Activated naive CD8-positive, alpha-beta T cell treated with anti-CD3 and anti-CD28 coated beads, Interleukin-2, amount 50 U/mL, for 24 hours (primary cell): ENCODE measurements at regions not wholly inside any gene's neighbourhood (a gene's known extent, or its start where the extent isn't known, plus 50 kb on each side); places are given as distances from the start of the nearest gene placed in this dataset.
"Not testable (repeated sequence)": the region's sequence is repeated elsewhere in the genome, so short reads cannot be mapped to it uniquely, and the experiment has no call there.

Experiments used
- ATAC-seq: fragments of 150-1000 bp; cut with Tn5 transposase; one replicate; pipeline ENCODE4 v1.10.0; 2021
- DNase-seq: peaks from one replicate; pipeline ENCODE4 v3.0.0; 2021
- H3K27ac Mint-ChIP-seq: one replicate; pipeline ENCODE4 v1.8.0; 2021; ENCODE audit warnings: mild to moderate bottlenecking, mixed read lengths
- H3K27me3 Mint-ChIP-seq: one replicate; pipeline ENCODE4 v1.8.0; 2021; ENCODE audit warnings: mixed read lengths
- H3K36me3 Mint-ChIP-seq: one replicate; pipeline ENCODE4 v1.8.0; 2021; ENCODE audit warnings: low read depth, mixed read lengths
- H3K4me1 Mint-ChIP-seq: one replicate; pipeline ENCODE4 v1.8.0; 2021; ENCODE audit warnings: mixed read lengths
- H3K4me3 Mint-ChIP-seq: one replicate; pipeline ENCODE4 v1.8.0; 2021; ENCODE audit warnings: mild to moderate bottlenecking, moderate library complexity, mixed read lengths
- H3K9me3 Mint-ChIP-seq: one replicate; pipeline ENCODE4 v1.8.0; 2021; ENCODE audit warnings: mixed read lengths

- H3K27me3 Mint-ChIP-seq: peaks cover 7% of the 10 kb centered on the region
- no peak overlapping the region for H3K27ac Mint-ChIP-seq
- no peaks in the 10 kb centered on the region for H3K4me1 Mint-ChIP-seq
- H3K9me3 Mint-ChIP-seq: no peaks in the 10 kb centered on the region
- ATAC-seq: no peak
- H3K4me3 Mint-ChIP-seq: no peak overlapping the region
- no peaks in the 10 kb centered on the region for H3K36me3 Mint-ChIP-seq
- DNase-seq: no peak
Observed at GRCh38 chr5:57663466-57663865, 180.9 kb upstream of the ACTBL2 start.

- Mint-ChIP-seq H3K27ac (no peak overlapping the region), H3K27me3 (peaks cover 7% of the 10 kb centered on the region), H3K4me3 (no peak overlapping the region), H3K9me3 (no peaks in the 10 kb centered on the region), H3K4me1 (no peaks in the 10 kb centered on the region), H3K36me3 (no peaks in the 10 kb centered on the region)
- DNase-seq (no peak), ATAC-seq (no peak)
Observed at GRCh38 chr5:57662991-57663390, 180.4 kb upstream of the ACTBL2 start.

DNA sequence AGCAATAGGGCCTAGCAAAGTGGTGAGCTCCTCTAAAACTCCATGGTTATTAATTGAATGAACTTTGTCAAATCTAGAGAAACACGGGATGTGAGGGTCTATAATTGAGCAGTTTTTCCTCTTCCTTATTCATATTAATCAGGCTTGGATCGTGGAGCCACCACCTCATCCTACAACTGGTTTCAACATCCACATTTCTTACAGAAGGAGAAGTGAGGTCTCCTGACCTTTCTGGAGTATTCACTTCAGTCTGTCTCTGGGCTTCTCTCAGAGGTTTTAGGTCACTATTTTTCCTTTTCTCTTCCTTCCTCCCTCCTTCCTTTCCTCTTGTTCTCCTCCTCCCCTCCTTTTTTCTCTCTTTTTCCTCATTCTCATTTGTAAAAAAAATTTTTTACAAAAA is 177.3 kb upstream of the ACTBL2 start:
- Mint-ChIP-seq H3K27me3 (peaks cover 3% of the 10 kb centered on the region), H3K27ac (no peak overlapping the region), H3K9me3 (no peaks in the 10 kb centered on the region), H3K4me3 (no peak overlapping the region), H3K36me3 (no peaks in the 10 kb centered on the region), H3K4me1 (no peaks in the 10 kb centered on the region)
- ATAC-seq (no peak), DNase-seq (no peak)

DNA sequence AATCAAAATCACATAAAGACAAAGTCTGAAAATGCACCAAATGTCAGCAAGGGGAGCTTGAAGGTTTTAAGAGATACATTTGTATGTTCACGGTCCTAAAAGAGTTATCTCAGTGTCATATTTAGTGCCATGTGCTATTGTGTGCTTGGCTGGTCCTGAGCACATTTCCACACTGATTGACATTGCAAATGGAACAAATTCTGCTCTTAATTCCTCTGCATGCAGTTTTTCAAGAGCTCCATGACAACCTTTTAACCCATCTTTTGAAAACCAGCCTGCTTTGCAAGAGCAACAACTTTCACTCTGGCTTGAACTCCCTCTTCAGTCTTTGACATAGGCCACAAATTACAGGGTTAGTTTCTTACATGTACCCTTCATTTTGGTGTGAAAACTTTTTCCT is 175.4 kb upstream of the ACTBL2 start:
- Mint-ChIP-seq H3K9me3 (no peaks in the 10 kb centered on the region), H3K27ac (no peak overlapping the region), H3K4me1 (no peaks in the 10 kb centered on the region), H3K36me3 (no peaks in the 10 kb centered on the region), H3K4me3 (no peak overlapping the region), H3K27me3 (no peaks in the 10 kb centered on the region)
- ATAC-seq: no peak
- no peak for DNase-seq

DNA sequence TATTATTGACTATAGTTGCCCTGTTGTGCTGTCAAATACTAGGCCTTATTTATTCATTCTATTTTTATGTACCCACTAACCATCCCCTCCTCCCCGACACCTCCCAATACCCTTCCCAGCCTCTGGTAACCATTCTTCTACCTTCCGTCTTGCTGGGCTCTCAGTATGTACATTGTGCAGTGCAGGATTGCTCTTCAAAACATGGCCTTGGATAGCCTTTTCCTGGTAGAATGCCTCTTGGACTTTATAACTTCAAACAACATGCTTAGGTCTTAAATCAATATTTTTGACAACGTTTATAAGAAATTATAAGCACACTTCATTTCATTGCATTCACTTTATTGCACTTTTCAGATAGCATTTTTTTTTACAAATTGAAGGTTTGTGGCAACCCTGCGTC is 172.6 kb upstream of the ACTBL2 start:
- DNase-seq: no peak
- H3K27me3 Mint-ChIP-seq: peaks cover under 1% of the 10 kb centered on the region
- H3K4me1 Mint-ChIP-seq: no peaks in the 10 kb centered on the region
- no peaks in the 10 kb centered on the region for H3K36me3 Mint-ChIP-seq
- no peak overlapping the region for H3K4me3 Mint-ChIP-seq
- no peak for ATAC-seq
- no peak overlapping the region for H3K27ac Mint-ChIP-seq
- H3K9me3 Mint-ChIP-seq: no peaks in the 10 kb centered on the region

DNA sequence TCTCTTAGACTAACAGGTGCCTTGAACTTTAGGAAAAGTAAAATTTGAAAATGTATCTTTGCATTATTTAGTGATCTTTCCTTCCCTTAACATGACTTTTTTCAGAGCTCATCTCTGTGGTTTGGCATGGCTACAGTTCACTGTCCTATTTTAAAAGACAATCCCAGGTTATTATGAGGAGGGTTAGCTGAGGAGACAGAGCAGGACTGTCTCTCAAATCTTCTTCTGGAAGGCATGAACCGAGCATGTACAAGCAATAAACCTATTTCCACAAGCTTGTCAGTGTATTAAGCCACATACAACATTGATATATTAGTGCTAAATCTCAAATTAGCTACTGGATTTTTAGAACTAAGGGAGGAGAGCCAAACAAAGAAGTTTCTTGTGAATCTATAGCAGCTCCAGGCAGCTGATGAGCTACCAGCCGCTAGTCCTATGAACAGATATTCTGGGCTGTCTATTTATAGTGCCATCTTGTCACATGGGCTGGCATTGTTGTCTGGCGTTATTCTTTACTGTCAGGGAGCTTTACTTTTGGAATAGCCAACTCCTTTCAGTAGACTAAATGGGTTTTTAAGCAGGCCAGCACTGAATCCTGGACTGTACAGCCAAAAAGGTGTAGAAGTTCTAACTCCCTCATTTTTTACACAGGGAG is 171.2 kb upstream of the ACTBL2 start:
- H3K27me3 Mint-ChIP-seq: peaks cover 6% of the 10 kb centered on the region

DNA sequence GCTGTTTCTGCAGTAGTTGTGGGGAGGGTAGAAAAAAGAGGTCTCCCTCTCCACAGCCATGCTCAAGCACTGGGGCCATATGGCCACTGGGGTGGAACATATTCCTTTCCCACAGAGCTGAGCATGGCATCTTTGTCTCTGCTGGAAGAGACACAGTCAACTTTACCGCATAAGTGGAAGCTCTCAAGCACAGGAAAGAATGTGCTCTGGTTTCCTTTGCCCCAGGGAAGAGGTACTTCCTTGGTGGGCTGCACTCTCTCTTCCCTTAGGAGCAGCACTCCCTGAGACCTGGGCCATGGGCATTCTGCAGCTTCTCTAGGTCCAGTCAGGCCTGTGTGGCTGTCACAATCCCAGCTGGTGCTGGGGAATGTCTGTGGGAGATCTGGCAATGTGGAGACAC is 168.5 kb upstream of the ACTBL2 start:
- ATAC-seq: no peak
- peaks cover 4% of the 10 kb centered on the region for H3K9me3 Mint-ChIP-seq
- DNase-seq: no peak
- H3K4me1 Mint-ChIP-seq: no peaks in the 10 kb centered on the region
- no peak overlapping the region for H3K4me3 Mint-ChIP-seq
- H3K27me3 Mint-ChIP-seq: peaks cover 7% of the 10 kb centered on the region
- no peak overlapping the region for H3K27ac Mint-ChIP-seq
- H3K36me3 Mint-ChIP-seq: no peaks in the 10 kb centered on the region

More for the DNA sequence above, 171.2 kb upstream of the ACTBL2 start:
- Mint-ChIP-seq H3K9me3 (no peaks in the 10 kb centered on the region), H3K27ac (no peak overlapping the region), H3K4me1 (no peaks in the 10 kb centered on the region), H3K36me3 (no peaks in the 10 kb centered on the region), H3K4me3 (no peak overlapping the region)
- no peak for DNase-seq
- ATAC-seq: no peak

GRCh38 chr5:57650360-57651069 is 167.9 kb upstream of the ACTBL2 start:
- no peak overlapping the region for H3K4me3 Mint-ChIP-seq
- ATAC-seq: no peak
- H3K9me3 Mint-ChIP-seq: peaks cover 4% of the 10 kb centered on the region
- H3K27me3 Mint-ChIP-seq: peaks cover 7% of the 10 kb centered on the region
- DNase-seq: peak; percentile 2
- no peaks in the 10 kb centered on the region for H3K36me3 Mint-ChIP-seq
- no peak overlapping the region for H3K27ac Mint-ChIP-seq
- no peaks in the 10 kb centered on the region for H3K4me1 Mint-ChIP-seq

GRCh38 chr5:57642698-57643097 is 160.1 kb upstream of the ACTBL2 start:
- Mint-ChIP-seq H3K4me3 (no peak overlapping the region), H3K27me3 (no peaks in the 10 kb centered on the region), H3K4me1 (no peaks in the 10 kb centered on the region), H3K9me3 (no peaks in the 10 kb centered on the region), H3K27ac (no peak overlapping the region), H3K36me3 (no peaks in the 10 kb centered on the region)
- ATAC-seq: no peak
- DNase-seq: no peak

DNA sequence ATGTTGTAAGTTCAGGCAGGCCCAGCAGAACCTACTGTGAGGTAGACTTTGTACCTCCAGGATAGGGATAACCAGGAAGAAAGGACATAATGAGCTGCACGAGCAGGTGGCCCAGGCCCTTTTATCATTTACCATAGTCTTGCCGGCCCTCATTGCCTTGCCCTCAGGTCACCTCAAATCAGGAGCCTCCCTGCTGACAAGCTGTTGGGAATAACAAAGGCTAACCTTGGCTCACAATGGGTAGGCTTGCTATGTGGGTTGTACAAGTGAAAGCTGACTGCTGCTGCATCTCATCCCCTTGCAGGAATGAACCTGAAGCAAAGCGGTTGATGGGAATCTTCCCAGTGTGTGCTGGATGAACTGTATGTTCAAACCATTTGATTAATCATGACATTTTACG is 159.5 kb upstream of the ACTBL2 start:
- H3K27ac Mint-ChIP-seq: no peak overlapping the region
- H3K9me3 Mint-ChIP-seq: no peaks in the 10 kb centered on the region
- no peak for DNase-seq
- peak; percentile 7 for ATAC-seq
- H3K4me1 Mint-ChIP-seq: no peaks in the 10 kb centered on the region
- no peaks in the 10 kb centered on the region for H3K36me3 Mint-ChIP-seq
- no peaks in the 10 kb centered on the region for H3K27me3 Mint-ChIP-seq
- no peak overlapping the region for H3K4me3 Mint-ChIP-seq

DNA sequence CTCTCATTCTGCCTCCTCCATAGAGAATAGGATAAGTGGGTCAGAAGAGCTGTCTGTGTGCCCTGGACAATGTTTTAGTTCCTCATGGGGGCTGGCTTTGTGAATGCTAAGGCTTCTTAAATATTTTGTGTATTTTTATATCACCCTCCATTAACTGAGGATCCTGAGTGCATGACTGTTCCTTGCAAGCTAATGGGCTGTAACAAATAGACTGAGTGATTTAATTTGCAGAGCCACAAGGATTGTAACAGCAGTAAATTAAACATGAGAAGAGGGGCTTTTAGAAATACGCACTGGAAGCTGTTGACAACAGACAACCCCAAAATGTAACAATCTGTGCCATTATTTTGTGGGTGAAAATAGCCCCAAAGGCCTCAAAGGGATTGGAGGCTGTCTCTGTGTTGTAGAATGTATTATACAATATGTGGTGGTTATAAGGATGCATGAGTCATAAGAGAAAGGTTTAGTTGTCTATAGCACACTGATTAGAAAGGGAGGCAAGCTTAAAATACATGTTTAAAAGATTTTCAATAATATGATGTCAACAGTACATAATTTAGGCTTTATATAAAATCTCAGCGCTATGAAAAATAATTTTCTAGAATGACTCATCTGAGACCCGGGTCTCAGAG is 152.7 kb upstream of the ACTBL2 start:
- Mint-ChIP-seq H3K9me3 (no peaks in the 10 kb centered on the region), H3K4me1 (no peaks in the 10 kb centered on the region), H3K36me3 (no peaks in the 10 kb centered on the region), H3K27ac (no peak overlapping the region), H3K4me3 (no peak overlapping the region), H3K27me3 (no peaks in the 10 kb centered on the region)
- ATAC-seq (no peak), DNase-seq (no peak)

- no peaks in the 10 kb centered on the region for H3K36me3 Mint-ChIP-seq
- no peak for DNase-seq
- H3K4me3 Mint-ChIP-seq: no peak overlapping the region
- H3K4me1 Mint-ChIP-seq: no peaks in the 10 kb centered on the region
- no peak for ATAC-seq
- H3K27me3 Mint-ChIP-seq: no peaks in the 10 kb centered on the region
- no peak overlapping the region for H3K27ac Mint-ChIP-seq
- H3K9me3 Mint-ChIP-seq: no peaks in the 10 kb centered on the region
Observed at GRCh38 chr5:57632937-57633336, 150.3 kb upstream of the ACTBL2 start.

- DNase-seq, H3K9me3 Mint-ChIP-seq, H3K36me3 Mint-ChIP-seq, H3K4me1 Mint-ChIP-seq, ATAC-seq, H3K27ac Mint-ChIP-seq, H3K4me3 Mint-ChIP-seq, H3K27me3 Mint-ChIP-seq: not testable (repeated sequence)
Observed at GRCh38 chr5:57631139-57631538, 148.5 kb upstream of the ACTBL2 start.

- no peaks in the 10 kb centered on the region for H3K27me3 Mint-ChIP-seq
- no peaks in the 10 kb centered on the region for H3K4me1 Mint-ChIP-seq
- no peak for ATAC-seq
Observed at GRCh38 chr5:57627661-57628060, 145.1 kb upstream of the ACTBL2 start.

DNA sequence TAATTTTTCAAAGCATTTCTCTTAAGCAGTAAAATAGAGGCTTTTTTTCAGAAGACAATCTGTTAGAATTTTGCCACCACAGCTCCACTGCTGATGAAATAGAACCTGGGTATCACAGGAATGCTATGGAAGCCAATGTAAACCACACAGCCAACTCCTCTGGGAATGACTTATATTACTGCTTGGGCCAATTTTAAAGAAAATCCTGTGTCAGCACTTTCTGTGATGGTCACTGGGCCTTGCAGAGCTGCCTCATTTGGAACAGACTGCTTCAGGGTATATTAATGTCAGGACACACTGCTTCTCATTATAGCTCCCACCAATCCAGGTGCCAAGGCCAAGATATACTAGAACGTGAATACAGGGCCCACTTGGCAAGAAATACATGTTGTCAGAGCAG is 144.1 kb upstream of the ACTBL2 start:
- H3K4me1 Mint-ChIP-seq: no peaks in the 10 kb centered on the region
- DNase-seq (no peak), ATAC-seq (no peak)
- no peaks in the 10 kb centered on the region for H3K27me3 Mint-ChIP-seq
- no peaks in the 10 kb centered on the region for H3K9me3 Mint-ChIP-seq
- no peaks in the 10 kb centered on the region for H3K36me3 Mint-ChIP-seq
- H3K4me3 Mint-ChIP-seq: no peak overlapping the region
- H3K27ac Mint-ChIP-seq: no peak overlapping the region

More at GRCh38 chr5:57627661-57628060, 145.1 kb upstream of the ACTBL2 start:
- Mint-ChIP-seq H3K36me3 (no peaks in the 10 kb centered on the region), H3K27ac (no peak overlapping the region), H3K4me3 (no peak overlapping the region), H3K9me3 (no peaks in the 10 kb centered on the region)
- DNase-seq: no peak
